Anterior cingulate cortex (tissue), 58 donors: ENCODE measurements at regions not wholly inside any gene's neighbourhood (a gene's known extent, or its start where the extent isn't known, plus 50 kb on each side); places are given as distances from the start of the nearest gene placed in this dataset.
A peak's percentile ranks its signal among the peaks of the same experiment; 100 is the strongest.

ENCODE experiments used
- DNase-seq, 58 donors: peaks; one replicate each; lab custom pipeline; 2025; lab: John Stamatoyannopoulos, UW

GRCh38 chr11:115682101-115682500 is 177.9 kb upstream of the CADM1 start:
- no peak for DNase-seq

- DNase-seq, result no peak
Observed at GRCh38 chr11:115679945-115680344, 175.7 kb upstream of the CADM1 start.

GRCh38 chr11:115678942-115679341 is 174.7 kb upstream of the CADM1 start:
- no peak for DNase-seq

- DNase-seq, result no peak
Observed at GRCh38 chr11:115677190-115677589, 173.0 kb upstream of the CADM1 start.

GRCh38 chr11:115676768-115677167 is 172.6 kb upstream of the CADM1 start:
- DNase-seq, result no peak

- no peak for DNase-seq
Observed at GRCh38 chr11:115676206-115676605, 172.0 kb upstream of the CADM1 start.

GRCh38 chr11:115674937-115675544 is 170.8 kb upstream of the CADM1 start:
- no peak for DNase-seq

- DNase-seq, result peak in 1 of 58 donors; percentile 28
Observed at GRCh38 chr11:115674176-115674936, 170.1 kb upstream of the CADM1 start.

GRCh38 chr11:115673720-115674119 is 169.5 kb upstream of the CADM1 start:
- DNase-seq, result no peak

- DNase-seq, result peak in 15 of 58 donors; percentile 7 to 58 (median 20)
Observed at GRCh38 chr11:115672999-115673411, 168.8 kb upstream of the CADM1 start.

GRCh38 chr11:115672412-115672811 is 168.2 kb upstream of the CADM1 start:
- DNase-seq, result no peak

- no peak for DNase-seq
Observed at GRCh38 chr11:115670538-115671205, 166.5 kb upstream of the CADM1 start.

- no peak for DNase-seq
Observed at GRCh38 chr11:115665958-115666357, 161.7 kb upstream of the CADM1 start.

GRCh38 chr11:115665175-115665821 is 161.1 kb upstream of the CADM1 start:
- peak in 23 of 58 donors; percentile 12 to 66 (median 25) for DNase-seq

- DNase-seq, result no peak
Observed at GRCh38 chr11:115664313-115664712, 160.1 kb upstream of the CADM1 start.

- DNase-seq, result peak in 9 of 58 donors; percentile 4 to 56 (median 17)
Observed at GRCh38 chr11:115663790-115664189, 159.6 kb upstream of the CADM1 start.

- no peak for DNase-seq
Observed at GRCh38 chr11:115660030-115660805, 156.0 kb upstream of the CADM1 start.

GRCh38 chr11:115659061-115659963 is 155.1 kb upstream of the CADM1 start:
- DNase-seq, result peak in 5 of 58 donors; percentile 8 to 34 (median 18)

GRCh38 chr11:115657586-115657985 is 153.4 kb upstream of the CADM1 start:
- no peak for DNase-seq
